Esophagus mucosa (tissue), 1 donor: ENCODE measurements at regions not wholly inside any gene's neighbourhood (a gene's known extent, or its start where the extent isn't known, plus 50 kb on each side); places are given as distances from the start of the nearest gene placed in this dataset.

Source experiments
- ATAC-seq: fragments of 200-7000 bp; cut with Tn5 transposase; one replicate; pipeline ENCODE4 v1.9.1; 2020
- donor health status: DM: yes; HTN: yes; CAD: no.

- peak; percentile 97 for ATAC-seq
These were observed 66.9 kb downstream of the FAM72B start for GRCh38 chr1:121117298-121117611.

- ATAC-seq, result peak; percentile 46
These were observed 66.3 kb downstream of the FAM72B start for GRCh38 chr1:121117622-121118479.
